Testis (tissue), 2 donors: ENCODE measurements at regions not wholly inside any gene's neighbourhood (a gene's known extent, or its start where the extent isn't known, plus 50 kb on each side); places are given as distances from the start of the nearest gene placed in this dataset.

Experiments
- CTCF ChIP-seq, 3 experiments: fragments of 450-650 bp in 2 of 3; fragments of 200-600 bp in 1 of 3; sonication (generic) in 1 of 3; IDR thresholded peaks; one replicate each; pipeline ENCODE4 v1.5.1; 2016 to 2019; ENCODE audit warnings: antibody characterized with exemption in 3 of 3, mild to moderate bottlenecking in 2 of 3, moderate library complexity in 1 of 3
- POLR2A ChIP-seq: fragments of 450-650 bp; IDR thresholded peaks from one replicate; pipeline ENCODE4 v1.6.1; 2017; ENCODE audit warnings: antibody characterized with exemption, mild to moderate bottlenecking, moderate library complexity

- no peak for TF ChIP-seq CTCF (IDR thresholded peaks at IDR 0.05)
- no peak for TF ChIP-seq POLR2A
Measured at GRCh38 chr1:60436186-60436585, 362.6 kb upstream of the C1orf87 start.
